ENCODE measurements at regions not wholly inside any gene's neighbourhood (a gene's known extent, or its start where the extent isn't known, plus 50 kb on each side); places are given as distances from the start of the nearest gene placed in this dataset.

- Histone ChIP-seq H3K4me3 (peak overlapping the region; percentile 36), H3F3A (ENCODE audit: low read depth) (no peaks in the 10 kb centered on the region), H3K27ac (no peak overlapping the region), H3K4me1 (peaks cover 29% of the 10 kb centered on the region), H2AFZ (replicated peaks) (peak overlapping the region; percentile 67), H3K36me3 (no peaks in the 10 kb centered on the region), H4K20me1 (ENCODE audit: low read depth) (no peaks in the 10 kb centered on the region), H3K4me2 (peak overlapping the region; percentile 72), H3K9me3 (ENCODE audit: low read depth) (no peaks in the 10 kb centered on the region), H3K9ac (no peak overlapping the region), H3K79me2 (ENCODE audit: low read depth) (no peaks in the 10 kb centered on the region), H3K27me3 (no peaks in the 10 kb centered on the region)
- H3K4me1 Mint-ChIP-seq = peaks cover 28% of the 10 kb centered on the region
- TF ChIP-seq EZH2 (IDR thresholded peaks at IDR 0.05) (no peak), EZH2phosphoT487 (IDR thresholded peaks at IDR 0.05) (no peak), CTCF (IDR thresholded peaks at IDR 0.05) (no peak)
- peaks cover 3% of the 10 kb centered on the region for H3K27me3 Mint-ChIP-seq (ENCODE audit: insufficient read depth, low read depth)
- H3K27ac Mint-ChIP-seq = peak overlapping the region; percentile 82
- H3K4me3 Mint-ChIP-seq = peak overlapping the region; percentile 42
- peaks cover 5% of the 10 kb centered on the region for H3K9me3 Mint-ChIP-seq
- peaks cover 1% of the 10 kb centered on the region for H3K36me3 Mint-ChIP-seq
- DNase-seq (ENCODE audit: low spot score) = peak; percentile 65
Measured at GRCh38 chr1:56390232-56390867, 189.0 kb downstream of the PLPP3 start.

GRCh38 chr1:56389813-56390212 is 189.6 kb downstream of the PLPP3 start:
- Histone ChIP-seq H3K27ac (no peak overlapping the region), H2AFZ (replicated peaks) (no peak overlapping the region), H3K4me3 (no peak overlapping the region), H3K9me3 (ENCODE audit: low read depth) (no peaks in the 10 kb centered on the region), H3K9ac (no peak overlapping the region), H3K36me3 (no peaks in the 10 kb centered on the region), H3K4me2 (no peak overlapping the region), H3K79me2 (ENCODE audit: low read depth) (no peaks in the 10 kb centered on the region), H4K20me1 (ENCODE audit: low read depth) (no peaks in the 10 kb centered on the region), H3K27me3 (no peaks in the 10 kb centered on the region), H3F3A (ENCODE audit: low read depth) (no peaks in the 10 kb centered on the region), H3K4me1 (peaks cover 27% of the 10 kb centered on the region)
- Mint-ChIP-seq H3K4me3 (no peak overlapping the region), H3K4me1 (peaks cover 26% of the 10 kb centered on the region), H3K36me3 (peaks cover 1% of the 10 kb centered on the region), H3K9me3 (peaks cover 5% of the 10 kb centered on the region), H3K27me3 (ENCODE audit: insufficient read depth, low read depth) (peaks cover 3% of the 10 kb centered on the region), H3K27ac (no peak overlapping the region)
- no peak for DNase-seq (ENCODE audit: low spot score)
- TF ChIP-seq CTCF (IDR thresholded peaks at IDR 0.05) (no peak), EZH2phosphoT487 (IDR thresholded peaks at IDR 0.05) (no peak), EZH2 (IDR thresholded peaks at IDR 0.05) (no peak)

DNA sequence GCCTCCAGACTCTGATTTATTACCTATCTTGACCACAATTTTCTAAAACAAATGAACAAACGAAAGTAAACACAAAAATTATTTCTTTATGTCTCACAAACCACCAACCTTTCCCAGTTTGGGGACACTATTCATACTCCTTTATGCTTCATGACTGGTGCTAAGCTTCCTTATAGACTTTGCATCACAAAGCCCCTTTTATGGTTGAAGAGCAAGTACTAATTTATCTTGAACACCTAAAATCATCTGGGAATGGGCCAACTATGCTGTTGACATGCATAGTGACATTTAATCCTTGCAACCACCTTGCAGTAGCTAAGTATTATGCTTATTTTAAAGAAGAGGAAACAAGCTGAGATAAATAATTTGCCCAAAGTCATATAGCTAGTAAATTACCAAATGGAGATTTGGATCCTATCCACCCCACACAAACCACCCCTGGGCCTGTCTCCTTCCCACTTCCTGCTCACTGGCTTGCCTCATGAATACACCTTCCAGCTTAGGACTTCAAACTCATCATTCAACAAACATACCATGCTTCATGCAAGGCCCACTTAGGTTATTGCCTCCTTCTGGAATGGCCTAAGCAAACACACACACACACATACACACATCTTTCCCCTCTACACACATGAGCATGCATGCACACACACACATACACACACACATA is 192.2 kb downstream of the PLPP3 start:
- Histone ChIP-seq H3K4me1 (peaks cover 24% of the 10 kb centered on the region), H3K36me3 (no peaks in the 10 kb centered on the region), H3K4me2 (no peak overlapping the region), H3K9ac (no peak overlapping the region), H3K79me2 (ENCODE audit: low read depth) (no peaks in the 10 kb centered on the region), H3K4me3 (no peak overlapping the region), H3F3A (ENCODE audit: low read depth) (no peaks in the 10 kb centered on the region), H3K27ac (no peak overlapping the region), H4K20me1 (ENCODE audit: low read depth) (no peaks in the 10 kb centered on the region), H3K9me3 (ENCODE audit: low read depth) (no peaks in the 10 kb centered on the region), H3K27me3 (no peaks in the 10 kb centered on the region), H2AFZ (replicated peaks) (no peak overlapping the region)
- Mint-ChIP-seq H3K27me3 (ENCODE audit: insufficient read depth, low read depth) (peaks cover 3% of the 10 kb centered on the region), H3K27ac (no peak overlapping the region), H3K9me3 (peaks cover 5% of the 10 kb centered on the region), H3K4me3 (no peak overlapping the region), H3K36me3 (peaks cover 1% of the 10 kb centered on the region), H3K4me1 (peaks cover 19% of the 10 kb centered on the region)
- no peak for TF ChIP-seq CTCF (IDR thresholded peaks at IDR 0.05)
- no peak for DNase-seq (ENCODE audit: low spot score)

Data from neural progenitor cell (in vitro differentiated cells).